Mesendoderm (in vitro differentiated cells): ENCODE measurements at regions not wholly inside any gene's neighbourhood (a gene's known extent, or its start where the extent isn't known, plus 50 kb on each side); places are given as distances from the start of the nearest gene placed in this dataset.

Source experiments
- DNase-seq: peaks from one replicate; pipeline ENCODE4 v3.0.0; 2013
- H2AK5ac ChIP-seq: 2 replicates; pipeline ENCODE4 v1.6.1; 2013; ENCODE audit warnings: low read length, inconsistent platforms
- H2BK120ac ChIP-seq: 2 replicates; pipeline ENCODE4 v1.6.1; 2013; ENCODE audit warnings: low read depth, mild to moderate bottlenecking, low read length, moderate library complexity, mixed read lengths
- H2BK15ac ChIP-seq: replicated peaks from 2 replicates; pipeline ENCODE4 v1.6.1; 2013; ENCODE audit warnings: low read depth, mild to moderate bottlenecking, moderate library complexity
- H2BK5ac ChIP-seq: 2 replicates; pipeline ENCODE4 v1.6.1; 2013; ENCODE audit warnings: low read length, inconsistent platforms
- H3K18ac ChIP-seq: 2 replicates; pipeline ENCODE4 v1.6.1; 2013; ENCODE audit warnings: mild to moderate bottlenecking, low read length, mixed read lengths
- H3K23ac ChIP-seq: one replicate; pipeline ENCODE4 v1.6.1; 2013; ENCODE audit warnings: low read length
- H3K27ac ChIP-seq: 2 replicates; pipeline ENCODE4 v1.5.1; 2013; ENCODE audit warnings: low read depth, mild to moderate bottlenecking, inconsistent platforms, low read length, moderate library complexity
- H3K27me3 ChIP-seq: 2 replicates; pipeline ENCODE4 v1.6.1; 2013; ENCODE audit warnings: low read length, control low read depth, mild to moderate bottlenecking, inconsistent platforms; ENCODE audit not compliant: insufficient read depth, poor library complexity
- H3K36me3 ChIP-seq: 2 replicates; pipeline ENCODE4 v1.6.1; 2013; ENCODE audit warnings: low read length, inconsistent platforms; ENCODE audit not compliant: control insufficient read depth, insufficient read depth
- H3K4ac ChIP-seq: one replicate; pipeline ENCODE4 v1.6.1; 2013; ENCODE audit warnings: low read depth, mild to moderate bottlenecking, low read length, moderate library complexity
- H3K4me1 ChIP-seq: 2 replicates; pipeline ENCODE4 v1.6.1; 2013; ENCODE audit warnings: low read depth, low read length, inconsistent platforms; ENCODE audit not compliant: control insufficient read depth
- H3K4me2 ChIP-seq: 2 replicates; pipeline ENCODE4 v1.6.1; 2013; ENCODE audit warnings: low read length
- H3K4me3 ChIP-seq: 2 replicates; pipeline ENCODE4 v1.5.1; 2013; ENCODE audit warnings: mild to moderate bottlenecking, low read length
- H3K56ac ChIP-seq: one replicate; pipeline ENCODE4 v1.6.1; 2013; ENCODE audit warnings: low read length
- H3K79me1 ChIP-seq: 2 replicates; pipeline ENCODE4 v1.6.1; 2013; ENCODE audit warnings: low read length, inconsistent platforms
- H3K79me2 ChIP-seq: 2 replicates; pipeline ENCODE4 v1.6.1; 2013; ENCODE audit warnings: mild to moderate bottlenecking, low read length; ENCODE audit not compliant: control insufficient read depth, insufficient read depth
- H3K9ac ChIP-seq: 2 replicates; pipeline ENCODE4 v1.6.1; 2013; ENCODE audit warnings: low read length, inconsistent platforms
- H4K5ac ChIP-seq: one replicate; pipeline ENCODE4 v1.6.1; 2013; ENCODE audit warnings: low read length
- H4K8ac ChIP-seq: one replicate; pipeline ENCODE4 v1.6.1; 2013; ENCODE audit warnings: low read depth, mild to moderate bottlenecking, control low read depth, low read length, moderate library complexity
- WGBS: extraction: QIAGEN DNeasy Blood & Tissue Kit; methylation state at CpG from one replicate; pipeline ENCODE4 v1.1.7; 2013; ENCODE audit warnings: low lambda C conversion rate, missing lambda C conversion rate; ENCODE audit not compliant: insufficient coverage; ENCODE audit errors: extremely low coverage; 5-methylcytosine and 5-hydroxymethylcytosine counted together

GRCh38 chr6:28725274-28725809, 198.4 kb downstream of the TRIM27 start:
- WGBS: no CpG with 5 or more reads among the region's 2 CpGs
- Histone ChIP-seq H2BK15ac (no peak overlapping the region), H3K27me3 (no peaks in the 10 kb centered on the region)

GRCh38 chr6:28725890-28726348, 197.9 kb downstream of the TRIM27 start:
- Histone ChIP-seq H3K18ac (no peak overlapping the region), H3K9ac (no peak overlapping the region), H2BK120ac (no peak overlapping the region), H3K23ac (no peak overlapping the region), H2AK5ac (no peak overlapping the region), H4K5ac (no peak overlapping the region), H3K4me2 (no peak overlapping the region), H2BK15ac (no peak overlapping the region), H3K56ac (no peak overlapping the region), H3K36me3 (no peaks in the 10 kb centered on the region), H3K4ac (no peak overlapping the region), H3K79me2 (no peaks in the 10 kb centered on the region), H3K4me1 (no peaks in the 10 kb centered on the region), H4K8ac (no peak overlapping the region), H3K79me1 (no peaks in the 10 kb centered on the region), H3K27me3 (no peaks in the 10 kb centered on the region), H3K27ac (no peak overlapping the region), H2BK5ac (no peak overlapping the region), H3K4me3 (no peak overlapping the region)
- peak; percentile 92 for DNase-seq
- no CpG with 5 or more reads among the region's 7 CpGs for WGBS

More at GRCh38 chr6:28725274-28725809, 198.4 kb downstream of the TRIM27 start:
- Histone ChIP-seq H2AK5ac (no peak overlapping the region), H3K27ac (no peak overlapping the region), H3K4me2 (no peak overlapping the region), H3K79me2 (no peaks in the 10 kb centered on the region), H4K8ac (no peak overlapping the region), H3K56ac (no peak overlapping the region), H3K23ac (no peak overlapping the region), H3K36me3 (no peaks in the 10 kb centered on the region), H3K4me3 (no peak overlapping the region), H4K5ac (no peak overlapping the region), H3K79me1 (no peaks in the 10 kb centered on the region), H3K9ac (no peak overlapping the region), H2BK5ac (no peak overlapping the region), H3K4ac (no peak overlapping the region), H3K18ac (no peak overlapping the region), H3K4me1 (no peaks in the 10 kb centered on the region), H2BK120ac (no peak overlapping the region)
- no peak for DNase-seq

- no peak for DNase-seq
- Histone ChIP-seq H2BK5ac (no peak overlapping the region), H3K4me1 (no peaks in the 10 kb centered on the region), H3K56ac (no peak overlapping the region), H3K18ac (no peak overlapping the region), H2AK5ac (no peak overlapping the region), H3K9ac (no peak overlapping the region), H3K27me3 (no peaks in the 10 kb centered on the region), H4K8ac (no peak overlapping the region), H4K5ac (no peak overlapping the region), H2BK15ac (no peak overlapping the region), H3K79me1 (no peaks in the 10 kb centered on the region), H3K4ac (no peak overlapping the region), H3K79me2 (no peaks in the 10 kb centered on the region), H2BK120ac (no peak overlapping the region), H3K4me3 (no peak overlapping the region), H3K27ac (no peak overlapping the region), H3K36me3 (no peaks in the 10 kb centered on the region), H3K4me2 (no peak overlapping the region), H3K23ac (no peak overlapping the region)
- no CpG with 5 or more reads among the region's 13 CpGs for WGBS
These were observed 197.0 kb downstream of the TRIM27 start for GRCh38 chr6:28726569-28727309.

GRCh38 chr6:28727559-28728211, 196.1 kb downstream of the TRIM27 start:
- no peak overlapping the region for H3K27ac ChIP-seq
- H3K79me2 ChIP-seq: no peaks in the 10 kb centered on the region
- no CpG with 5 or more reads among the region's 9 CpGs for WGBS
- H3K4me2 ChIP-seq: no peak overlapping the region
- H3K18ac ChIP-seq: no peak overlapping the region
- H2BK15ac ChIP-seq: no peak overlapping the region
- no peak overlapping the region for H3K23ac ChIP-seq
- H3K79me1 ChIP-seq: no peaks in the 10 kb centered on the region
- no peak for DNase-seq
- H3K36me3 ChIP-seq: no peaks in the 10 kb centered on the region
- no peak overlapping the region for H4K8ac ChIP-seq
- no peaks in the 10 kb centered on the region for H3K4me1 ChIP-seq
- H2AK5ac ChIP-seq: no peak overlapping the region
- H2BK5ac ChIP-seq: no peak overlapping the region
- no peak overlapping the region for H3K9ac ChIP-seq
- H3K4ac ChIP-seq: no peak overlapping the region
- H3K27me3 ChIP-seq: no peaks in the 10 kb centered on the region
- H2BK120ac ChIP-seq: no peak overlapping the region
- no peak overlapping the region for H3K56ac ChIP-seq
- H3K4me3 ChIP-seq: no peak overlapping the region
- H4K5ac ChIP-seq: no peak overlapping the region

GRCh38 chr6:28729501-28730402, 194.0 kb downstream of the TRIM27 start:
- Histone ChIP-seq H3K79me2 (no peaks in the 10 kb centered on the region), H3K9ac (peak overlapping the region; percentile 30), H3K56ac (peak overlapping the region; percentile 53), H3K4me1 (no peaks in the 10 kb centered on the region), H2AK5ac (no peak overlapping the region), H3K4me2 (peak overlapping the region; percentile 50), H3K36me3 (no peaks in the 10 kb centered on the region), H3K18ac (no peak overlapping the region), H3K27ac (no peak overlapping the region), H4K5ac (no peak overlapping the region), H2BK120ac (no peak overlapping the region), H3K4me3 (peak overlapping the region; percentile 23), H3K79me1 (no peaks in the 10 kb centered on the region), H2BK15ac (no peak overlapping the region), H3K4ac (no peak overlapping the region), H2BK5ac (no peak overlapping the region), H4K8ac (no peak overlapping the region), H3K23ac (no peak overlapping the region), H3K27me3 (no peaks in the 10 kb centered on the region)
- no CpG with 5 or more reads among the region's 24 CpGs for WGBS
- DNase-seq: peak; percentile 57
